Kidney (tissue), 13 donors: ENCODE measurements at regions not wholly inside any gene's neighbourhood (a gene's known extent, or its start where the extent isn't known, plus 50 kb on each side); places are given as distances from the start of the nearest gene placed in this dataset.

ENCODE experiments used
- DNase-seq, 5 donors: peaks; one replicate each; pipeline ENCODE4 v3.0.0-alpha.2; 2013 to 2020
- FAIRE-seq: peaks from 2 replicates; lab custom pipeline; 2012; peaks lifted over from hg19 to GRCh38; lab: Jason Lieb, UNC
- H3K27ac ChIP-seq, 2 donors: one replicate each; pipeline ENCODE4 v1.7.0; 2013; ENCODE audit warnings: low read depth in 2 of 2, low read length in 2 of 2, inconsistent platforms in 1 of 2
- H3K27me3 ChIP-seq: one replicate; pipeline ENCODE4 v1.7.1; 2013; ENCODE audit warnings: low read length, inconsistent platforms; ENCODE audit not compliant: control insufficient read depth, insufficient read depth
- H3K36me3 ChIP-seq, 3 donors: one replicate each; pipeline versions ENCODE4 v1.7.0 to v1.7.1; 2013; ENCODE audit warnings: low read length in 3 of 3, control low read depth in 1 of 3, inconsistent platforms in 1 of 3; ENCODE audit not compliant: insufficient read depth in 3 of 3, control insufficient read depth in 2 of 3
- H3K4me1 ChIP-seq, 3 donors: one replicate each; pipeline versions ENCODE4 v1.7.0 to v1.7.1; 2013; ENCODE audit warnings: low read length in 3 of 3, inconsistent platforms in 1 of 3, low read depth in 1 of 3; ENCODE audit not compliant: control insufficient read depth in 2 of 3, insufficient read depth in 2 of 3
- H3K4me3 ChIP-seq, 3 donors: one replicate each; pipeline versions ENCODE4 v1.7.0 to v1.8.1; 2013; ENCODE audit warnings: low read length in 3 of 3, control low read depth in 1 of 3, inconsistent platforms in 1 of 3
- H3K9ac ChIP-seq, 3 donors: one replicate each; pipeline versions ENCODE4 v1.7.0 to v1.7.1; 2013; ENCODE audit warnings: low read length in 3 of 3, control low read depth in 1 of 3, inconsistent platforms in 1 of 3
- H3K9me3 ChIP-seq, 3 donors: one replicate each; pipeline versions ENCODE4 v1.7.0 to v1.7.1; 2013; ENCODE audit warnings: low read length in 3 of 3, control low read depth in 1 of 3, inconsistent platforms in 1 of 3; ENCODE audit not compliant: control insufficient read depth in 2 of 3, insufficient read depth in 1 of 3
- intact Hi-C: fragments of 100-400 bp; cut with DNase I; formaldehyde crosslinking; loops from one replicate; pipeline ENCODE4 v1.11.1; 2022
- TF ChIP-seq, protein P1 (sequence below): IDR thresholded peaks from 3 replicates; pipeline ENCODE4 v1.5.1; 2012; ENCODE audit warnings: mild to moderate bottlenecking, moderate library complexity, borderline replicate concordance; ENCODE audit not compliant: insufficient read depth; ENCODE audit errors: extremely low read depth
- donor health status: control.
- donor health status: control.
- donor health status: control.
- donor health status: control.
- donor health status: control.
- donor health status: DM: yes; HTN: yes; CAD: no.
- donor health status: Normal renal cell carcinoma (clear cell type).

- Histone ChIP-seq H3K27me3 (no peaks in the 10 kb centered on the region), H3K4me3 (no peak overlapping the region), H3K36me3 (no peaks in the 10 kb centered on the region), H3K27ac (no peak overlapping the region), H3K4me1 (no peaks in the 10 kb centered on the region), H3K9ac (no peak overlapping the region), H3K9me3 (no peaks in the 10 kb centered on the region)
- TF ChIP-seq, protein P1, sequence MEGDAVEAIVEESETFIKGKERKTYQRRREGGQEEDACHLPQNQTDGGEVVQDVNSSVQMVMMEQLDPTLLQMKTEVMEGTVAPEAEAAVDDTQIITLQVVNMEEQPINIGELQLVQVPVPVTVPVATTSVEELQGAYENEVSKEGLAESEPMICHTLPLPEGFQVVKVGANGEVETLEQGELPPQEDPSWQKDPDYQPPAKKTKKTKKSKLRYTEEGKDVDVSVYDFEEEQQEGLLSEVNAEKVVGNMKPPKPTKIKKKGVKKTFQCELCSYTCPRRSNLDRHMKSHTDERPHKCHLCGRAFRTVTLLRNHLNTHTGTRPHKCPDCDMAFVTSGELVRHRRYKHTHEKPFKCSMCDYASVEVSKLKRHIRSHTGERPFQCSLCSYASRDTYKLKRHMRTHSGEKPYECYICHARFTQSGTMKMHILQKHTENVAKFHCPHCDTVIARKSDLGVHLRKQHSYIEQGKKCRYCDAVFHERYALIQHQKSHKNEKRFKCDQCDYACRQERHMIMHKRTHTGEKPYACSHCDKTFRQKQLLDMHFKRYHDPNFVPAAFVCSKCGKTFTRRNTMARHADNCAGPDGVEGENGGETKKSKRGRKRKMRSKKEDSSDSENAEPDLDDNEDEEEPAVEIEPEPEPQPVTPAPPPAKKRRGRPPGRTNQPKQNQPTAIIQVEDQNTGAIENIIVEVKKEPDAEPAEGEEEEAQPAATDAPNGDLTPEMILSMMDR: no peak
- intact Hi-C loops: no loop called here
- FAIRE-seq (no peak), DNase-seq (no peak)
Observed at GRCh38 chr12:86597431-86597830, 341.2 kb upstream of the MGAT4C start.

- no peak overlapping the region for H3K9ac ChIP-seq
- intact Hi-C loops: no loop called here
- H3K4me1 ChIP-seq: no peaks in the 10 kb centered on the region
- no peaks in the 10 kb centered on the region for H3K27me3 ChIP-seq
- H3K9me3 ChIP-seq: no peaks in the 10 kb centered on the region
- no peak overlapping the region for H3K27ac ChIP-seq
- no peak overlapping the region for H3K4me3 ChIP-seq
- DNase-seq (no peak), FAIRE-seq (no peak)
- H3K36me3 ChIP-seq: no peaks in the 10 kb centered on the region
- TF ChIP-seq, protein P1: no peak
Observed at GRCh38 chr12:86590296-86590695, 334.1 kb upstream of the MGAT4C start.

DNA sequence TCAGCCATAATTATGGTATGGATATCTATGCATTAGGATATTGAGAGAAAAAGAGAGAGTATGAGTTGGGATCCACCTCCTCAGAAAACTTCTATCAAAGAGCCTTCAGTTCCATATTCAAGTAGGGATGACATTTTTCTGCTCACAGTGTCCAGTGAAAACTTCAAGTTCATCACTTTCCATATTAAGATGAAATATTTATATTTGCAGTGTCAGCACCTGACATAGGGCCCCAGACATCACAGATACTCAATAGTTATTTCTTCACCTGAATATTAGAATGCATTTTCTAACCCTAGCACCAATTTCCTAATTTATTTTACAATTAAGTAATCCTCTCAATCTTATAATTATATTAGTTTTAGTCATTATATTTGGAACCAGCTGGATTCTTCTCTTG, 318.0 kb upstream of the MGAT4C start:
- H3K36me3 ChIP-seq: no peaks in the 10 kb centered on the region
- H3K4me1 ChIP-seq: no peaks in the 10 kb centered on the region
- H3K9me3 ChIP-seq: no peaks in the 10 kb centered on the region
- intact Hi-C loops: no loop called here
- no peak overlapping the region for H3K9ac ChIP-seq
- no peak overlapping the region for H3K4me3 ChIP-seq
- FAIRE-seq: no peak
- H3K27me3 ChIP-seq: no peaks in the 10 kb centered on the region
- H3K27ac ChIP-seq: no peak overlapping the region
- DNase-seq: no peak
- TF ChIP-seq, protein P1: no peak

DNA sequence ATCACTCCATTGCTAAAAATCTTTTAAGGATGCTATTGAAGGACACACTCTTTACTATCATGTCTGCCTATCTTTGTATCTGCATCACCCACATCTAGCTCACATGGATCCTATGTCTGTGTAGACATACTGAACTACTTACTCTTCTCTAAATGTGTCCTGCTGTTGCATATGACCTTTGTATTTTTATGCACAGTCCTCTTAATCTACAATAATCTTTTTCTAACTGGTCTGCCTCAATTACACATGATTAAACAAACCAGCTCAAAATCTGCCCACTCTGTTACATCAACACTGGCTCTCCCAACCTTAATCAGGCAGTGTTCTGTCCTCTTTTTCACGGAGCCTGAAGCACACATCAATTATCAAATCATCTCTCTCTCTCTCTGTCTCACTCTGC, 316.3 kb upstream of the MGAT4C start:
- peaks cover 0 to 4% (median 0%) of the 10 kb centered on the region in 3 donors for H3K9me3 ChIP-seq
- TF ChIP-seq, protein P1: no peak
- DNase-seq: no peak
- H3K4me1 ChIP-seq: no peaks in the 10 kb centered on the region
- H3K27me3 ChIP-seq: no peaks in the 10 kb centered on the region
- no peak overlapping the region for H3K4me3 ChIP-seq
- no peak for FAIRE-seq
- no peak overlapping the region for H3K27ac ChIP-seq
- H3K9ac ChIP-seq: no peak overlapping the region
- intact Hi-C loops: no loop called here
- H3K36me3 ChIP-seq: no peaks in the 10 kb centered on the region
